ENCODE measurements at regions not wholly inside any gene's neighbourhood (a gene's known extent, or its start where the extent isn't known, plus 50 kb on each side); places are given as distances from the start of the nearest gene placed in this dataset.
A peak's percentile ranks its signal among the peaks of the same experiment; 100 is the strongest.

DNA sequence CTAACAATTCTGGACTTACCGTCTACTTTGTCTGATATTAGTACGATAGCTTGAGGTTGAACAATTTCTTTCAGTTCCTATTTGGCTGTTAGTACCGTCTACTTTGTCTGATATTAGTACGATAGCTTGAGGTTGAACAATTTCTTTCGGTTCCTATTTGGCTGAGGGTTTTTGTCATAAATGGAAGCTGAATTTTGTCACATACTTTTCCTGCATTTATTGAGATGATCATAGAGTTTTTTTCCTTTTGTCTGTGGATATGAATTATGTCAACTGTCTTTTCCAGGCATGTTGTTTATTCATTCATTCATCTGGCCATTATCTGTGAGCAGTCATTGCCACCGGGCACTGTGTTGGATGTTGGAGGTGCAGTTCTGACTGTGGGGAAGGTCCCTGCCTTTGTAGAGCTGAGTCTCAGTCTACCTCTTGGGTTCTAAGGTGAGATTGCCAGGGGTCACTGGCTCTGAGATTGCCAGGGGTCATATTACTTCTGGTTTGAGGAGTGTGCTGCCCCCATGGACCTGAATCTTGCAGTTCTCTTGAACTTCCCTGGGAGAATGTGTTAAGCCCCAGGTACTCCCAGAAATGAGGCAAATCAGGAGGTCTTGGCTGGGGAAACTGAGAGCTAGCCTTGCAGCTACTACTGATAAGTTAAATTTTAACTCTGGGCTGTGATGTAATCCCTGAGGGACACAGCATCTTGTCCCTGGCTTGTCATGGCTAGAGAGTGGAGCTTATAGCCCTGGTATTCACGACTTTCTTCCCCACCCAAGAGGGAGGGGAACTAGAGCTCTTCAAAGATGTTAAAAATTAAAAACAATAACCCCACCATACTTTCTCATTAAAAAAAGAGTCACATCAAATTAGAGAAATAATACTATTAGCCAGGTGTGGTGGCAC is 89.1 kb upstream of the MBOAT2 start:
- DNase-seq (ENCODE audit: low read depth) = no peak
- in situ Hi-C loops (cut with HindIII; ENCODE audit: low pct_unique_long_range_greater_than_20kb, low sequenced_read_pairs) = no loop called here

GRCh38 chr2:9091811-9092210 is 88.3 kb upstream of the MBOAT2 start:
- DNase-seq (ENCODE audit: low read depth) = no peak
- in situ Hi-C loops (cut with HindIII; ENCODE audit: low pct_unique_long_range_greater_than_20kb, low sequenced_read_pairs) = no loop called here

- in situ Hi-C loops (cut with HindIII; ENCODE audit: low pct_unique_long_range_greater_than_20kb, low sequenced_read_pairs) = no loop called here
- DNase-seq (ENCODE audit: low read depth) = no peak
These were observed 86.3 kb upstream of the MBOAT2 start for GRCh38 chr2:9089831-9090230.

GRCh38 chr2:9087121-9087681 is 83.7 kb upstream of the MBOAT2 start:
- no peak for DNase-seq (ENCODE audit: low read depth)

GRCh38 chr2:9086465-9086864 is 83.0 kb upstream of the MBOAT2 start:
- DNase-seq (ENCODE audit: low read depth) = no peak
- in situ Hi-C loops (cut with HindIII; ENCODE audit: low pct_unique_long_range_greater_than_20kb, low sequenced_read_pairs) = no loop called here

More at GRCh38 chr2:9087121-9087681, 83.7 kb upstream of the MBOAT2 start:
- in situ Hi-C loops (cut with HindIII; ENCODE audit: low pct_unique_long_range_greater_than_20kb, low sequenced_read_pairs) = no loop called here

DNA sequence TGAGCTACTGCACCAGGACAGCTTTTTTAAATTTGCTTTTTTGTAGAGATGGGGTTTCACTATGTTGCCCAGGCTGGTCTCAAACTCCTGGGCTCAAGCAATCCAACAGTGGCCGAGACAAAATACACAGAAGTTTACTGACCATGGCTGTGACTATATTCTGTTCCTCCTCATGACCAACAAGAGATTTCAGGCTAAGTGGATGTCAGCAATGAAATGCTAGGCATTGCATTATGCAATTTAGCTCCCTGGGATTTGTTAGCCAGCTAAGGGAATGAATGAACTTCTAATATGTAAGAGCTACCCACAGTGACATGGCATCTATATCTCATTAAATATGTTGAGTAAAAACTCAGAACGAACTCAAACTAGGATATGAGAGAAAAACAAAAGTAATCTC is 81.9 kb upstream of the MBOAT2 start:
- in situ Hi-C loops (cut with HindIII; ENCODE audit: low pct_unique_long_range_greater_than_20kb, low sequenced_read_pairs) = no loop called here
- DNase-seq (ENCODE audit: low read depth) = no peak

GRCh38 chr2:9083287-9083686 is 79.8 kb upstream of the MBOAT2 start:
- in situ Hi-C loops (cut with HindIII; ENCODE audit: low pct_unique_long_range_greater_than_20kb, low sequenced_read_pairs) = no loop called here
- no peak for DNase-seq (ENCODE audit: low read depth)

GRCh38 chr2:9082158-9082557 is 78.7 kb upstream of the MBOAT2 start:
- in situ Hi-C loops (cut with HindIII; ENCODE audit: low pct_unique_long_range_greater_than_20kb, low sequenced_read_pairs) = no loop called here

GRCh38 chr2:9081750-9082149 is 78.3 kb upstream of the MBOAT2 start:
- DNase-seq (ENCODE audit: low read depth) = no peak
- in situ Hi-C loops (cut with HindIII; ENCODE audit: low pct_unique_long_range_greater_than_20kb, low sequenced_read_pairs) = no loop called here

More at GRCh38 chr2:9082158-9082557, 78.7 kb upstream of the MBOAT2 start:
- no peak for DNase-seq (ENCODE audit: low read depth)

DNA sequence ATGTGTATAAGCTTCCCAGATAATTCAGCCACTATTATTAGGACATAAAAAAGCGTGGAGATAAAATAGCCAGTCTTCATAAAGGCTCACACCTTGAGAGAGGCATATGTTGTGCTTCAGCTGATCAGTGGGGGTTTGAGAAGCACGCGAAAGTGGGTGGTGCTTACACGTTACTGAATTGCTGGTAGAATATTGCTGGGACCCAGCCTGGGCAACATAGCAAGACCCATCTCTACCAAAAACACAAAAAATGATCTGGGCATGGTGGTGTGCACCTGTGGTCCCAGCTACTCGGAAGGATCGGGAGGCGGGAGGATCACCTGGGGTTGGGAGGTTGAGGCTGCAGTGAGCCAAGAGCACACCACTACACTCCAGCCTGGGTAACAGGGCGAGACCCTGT is 74.9 kb upstream of the MBOAT2 start:
- DNase-seq (ENCODE audit: low read depth) = no peak
- in situ Hi-C loops (cut with HindIII; ENCODE audit: low pct_unique_long_range_greater_than_20kb, low sequenced_read_pairs) = no loop called here

DNA sequence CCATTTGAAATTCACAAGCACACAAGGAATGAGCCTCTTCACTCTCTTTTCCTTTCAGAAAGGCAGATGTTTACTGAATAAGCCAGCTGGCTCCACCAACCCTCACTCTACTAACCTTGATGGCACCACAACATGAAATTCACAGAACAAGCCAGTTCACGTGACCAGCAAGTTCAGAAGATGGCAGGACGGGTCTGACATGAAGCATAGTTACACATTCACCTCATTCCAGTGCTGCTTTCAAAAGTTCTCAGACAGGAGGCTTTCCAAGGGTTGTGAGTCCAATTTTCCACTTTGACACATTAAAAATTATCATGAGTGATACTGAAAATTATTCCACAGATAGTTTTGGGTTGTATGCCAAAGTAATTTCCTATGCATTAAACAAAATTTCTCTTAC is 74.2 kb upstream of the MBOAT2 start:
- in situ Hi-C loops (cut with HindIII; ENCODE audit: low pct_unique_long_range_greater_than_20kb, low sequenced_read_pairs) = no loop called here
- no peak for DNase-seq (ENCODE audit: low read depth)

- no peak for DNase-seq (ENCODE audit: low read depth)
- in situ Hi-C loops (cut with HindIII; ENCODE audit: low pct_unique_long_range_greater_than_20kb, low sequenced_read_pairs) = no loop called here
These were observed 73.3 kb upstream of the MBOAT2 start for GRCh38 chr2:9076755-9077154.

- DNase-seq (ENCODE audit: low read depth) = no peak
- in situ Hi-C loops (cut with HindIII; ENCODE audit: low pct_unique_long_range_greater_than_20kb, low sequenced_read_pairs) = no loop called here
These were observed 72.7 kb upstream of the MBOAT2 start for GRCh38 chr2:9076210-9076609.

GRCh38 chr2:9074930-9075329 is 71.4 kb upstream of the MBOAT2 start:
- DNase-seq (ENCODE audit: low read depth) = no peak
- in situ Hi-C loops (cut with HindIII; ENCODE audit: low pct_unique_long_range_greater_than_20kb, low sequenced_read_pairs) = no loop called here

DNA sequence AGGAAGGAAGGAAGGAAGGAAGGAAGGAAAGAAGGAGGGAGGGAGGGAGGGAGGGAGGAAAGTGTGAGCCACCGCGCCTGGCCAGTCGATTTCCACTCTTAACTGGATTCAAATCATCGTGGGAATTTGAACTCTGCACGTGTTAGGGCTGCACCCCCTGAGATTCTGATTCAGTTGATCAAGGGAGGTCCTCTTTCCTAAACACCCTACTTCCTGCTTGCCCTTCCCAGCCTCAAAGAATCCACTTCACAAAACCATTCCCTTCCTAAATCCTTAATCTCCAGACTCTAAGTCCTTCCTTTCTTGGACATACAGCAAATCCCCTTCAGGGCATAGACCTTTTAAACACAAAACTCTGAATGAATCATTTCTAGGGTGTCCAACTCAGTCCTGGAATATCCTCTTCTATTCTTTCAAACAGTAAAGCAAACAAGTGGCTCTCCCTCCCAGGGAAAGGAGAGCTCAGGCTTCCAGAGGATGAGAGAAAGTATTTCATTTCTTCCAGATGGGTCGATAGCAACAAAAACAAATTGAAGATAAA is 68.2 kb upstream of the MBOAT2 start:
- no peak for DNase-seq (ENCODE audit: low read depth)
- in situ Hi-C loops (cut with HindIII; ENCODE audit: low pct_unique_long_range_greater_than_20kb, low sequenced_read_pairs) = no loop called here

DNA sequence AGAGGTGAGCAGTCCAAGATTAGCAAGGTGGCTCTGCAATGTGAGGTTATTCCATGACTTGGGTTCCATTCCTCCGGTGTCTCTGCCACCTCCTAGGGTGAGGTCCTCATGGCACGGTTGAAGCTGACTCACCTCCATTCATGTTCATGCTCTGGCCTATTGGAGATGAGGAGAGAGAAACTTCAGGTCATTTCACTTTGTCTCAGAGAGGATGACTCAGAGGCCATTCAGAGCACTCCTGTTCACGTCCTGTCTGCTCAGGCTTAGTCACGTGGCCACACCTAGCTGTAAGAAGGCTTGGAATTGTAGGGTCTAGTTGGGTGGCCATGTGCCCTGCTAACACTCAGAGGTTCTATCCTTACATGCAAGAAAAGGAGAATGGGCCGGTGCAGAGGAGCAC is 67.5 kb upstream of the MBOAT2 start:
- in situ Hi-C loops (cut with HindIII; ENCODE audit: low pct_unique_long_range_greater_than_20kb, low sequenced_read_pairs) = no loop called here
- DNase-seq (ENCODE audit: low read depth) = peak; percentile 89

- in situ Hi-C loops (cut with HindIII; ENCODE audit: low pct_unique_long_range_greater_than_20kb, low sequenced_read_pairs) = no loop called here
- no peak for DNase-seq (ENCODE audit: low read depth)
These were observed 66.1 kb upstream of the MBOAT2 start for GRCh38 chr2:9069543-9069942.

GRCh38 chr2:9065901-9066300 is 62.4 kb upstream of the MBOAT2 start:
- in situ Hi-C loops (cut with HindIII; ENCODE audit: low pct_unique_long_range_greater_than_20kb, low sequenced_read_pairs) = no loop called here
- no peak for DNase-seq (ENCODE audit: low read depth)

- in situ Hi-C loops (cut with HindIII; ENCODE audit: low pct_unique_long_range_greater_than_20kb, low sequenced_read_pairs) = no loop called here
These were observed 59.6 kb upstream of the MBOAT2 start for GRCh38 chr2:9063023-9063606.

More at GRCh38 chr2:9063023-9063606, 59.6 kb upstream of the MBOAT2 start:
- DNase-seq (ENCODE audit: low read depth) = no peak

Measured in Caki2 (cell line).